Endothelial cell of umbilical vein (primary cell): ENCODE measurements at regions not wholly inside any gene's neighbourhood (a gene's known extent, or its start where the extent isn't known, plus 50 kb on each side); places are given as distances from the start of the nearest gene placed in this dataset.

Experiments
- BruUV-seq: library from RNA; stranded (reverse); fragments of 400-500 nt; replicated peaks from 2 replicates; lab custom pipeline; 2021; lab: Mats Ljungman, UMichigan
- CTCF ChIA-PET: fragments of 300-600, 350-600 bp; sonication (Branson Sonifier 250); formaldehyde crosslinking; loops from one replicate; lab custom pipeline; 2021; ENCODE audit warnings: antibody characterized with exemption, inconsistent platforms; lab: Charles Lee
- POLR2A ChIA-PET: fragments of 300-600, 350-600 bp; sonication (Branson Sonifier 250); formaldehyde crosslinking; loops from one replicate; lab custom pipeline; 2021; ENCODE audit warnings: antibody characterized with exemption, inconsistent platforms; lab: Charles Lee
- DNase-seq: peaks from one replicate; pipeline ENCODE4 v3.0.0-alpha.2; 2011; ENCODE audit warnings: low read depth, low spot score
- FAIRE-seq: peaks from 2 replicates; lab custom pipeline; 2011; peaks lifted over from hg19 to GRCh38; lab: Jason Lieb, UNC
- H2AFZ ChIP-seq: 2 replicates; pipeline ENCODE4 v1.6.0; 2012; ENCODE audit warnings: low read depth, low read length, control low read depth, inconsistent platforms
- H3K27ac ChIP-seq: 2 replicates; pipeline ENCODE4 v1.5.1; 2011; ENCODE audit warnings: low read depth, mild to moderate bottlenecking, control low read depth, low read length, moderate library complexity; ENCODE audit not compliant: insufficient read depth
- H3K27me3 ChIP-seq, 2 experiments: 2 replicates each; pipeline versions ENCODE4 v1.6.0 to v1.6.1; 2011; ENCODE audit warnings: low read length in 2 of 2, mixed read lengths in 1 of 2; ENCODE audit not compliant: control insufficient read depth in 2 of 2, insufficient read depth in 2 of 2
- H3K36me3 ChIP-seq, 2 experiments: 2 replicates in 1 of 2; 3 replicates in 1 of 2; pipeline ENCODE4 v1.5.1; 2011; ENCODE audit warnings: low read length in 2 of 2, mild to moderate bottlenecking in 1 of 2, moderate library complexity in 1 of 2; ENCODE audit not compliant: control insufficient read depth in 2 of 2, insufficient read depth in 2 of 2; ENCODE audit errors: extremely low read depth in 1 of 2
- H3K4me1 ChIP-seq: 3 replicates; pipeline ENCODE4 v1.5.1; 2011; ENCODE audit warnings: mild to moderate bottlenecking, low read length; ENCODE audit not compliant: control insufficient read depth, insufficient read depth; ENCODE audit errors: extremely low read depth
- H3K4me2 ChIP-seq: 2 replicates; pipeline ENCODE4 v1.6.1; 2011; ENCODE audit warnings: low read length, control low read depth, mixed read lengths; ENCODE audit not compliant: insufficient read depth
- H3K4me3 ChIP-seq, 3 experiments: fragments of 200-600 bp in 1 of 3; sonication (generic), shearing (Covaris generic) in 1 of 3; replicated peaks in 1 of 3; 2 replicates each; pipeline ENCODE4 v1.5.1; 2011 to 2016; ENCODE audit warnings: control low read depth in 3 of 3, low read length in 3 of 3, mild to moderate bottlenecking in 2 of 3, inconsistent platforms in 1 of 3, low read depth in 1 of 3, moderate library complexity in 1 of 3; ENCODE audit not compliant: insufficient read depth in 1 of 3
- H3K79me2 ChIP-seq: 2 replicates; pipeline ENCODE4 v1.6.0; 2012; ENCODE audit warnings: low read length, inconsistent platforms; ENCODE audit not compliant: control insufficient read depth, insufficient read depth
- H3K9ac ChIP-seq: replicated peaks from 2 replicates; pipeline ENCODE3; 2011; ENCODE audit warnings: low read length, control low read depth; ENCODE audit not compliant: insufficient read depth; ENCODE audit errors: extremely low read depth
- H3K9me1 ChIP-seq: replicated peaks from 3 replicates; pipeline ENCODE4 v1.6.0; 2011; ENCODE audit warnings: mild to moderate bottlenecking, low read length; ENCODE audit not compliant: control insufficient read depth, insufficient read depth; ENCODE audit errors: extremely low read depth
- H3K9me3 ChIP-seq: replicated peaks from 2 replicates; pipeline ENCODE4 v1.5.1; 2012; ENCODE audit warnings: low read length, inconsistent platforms; ENCODE audit not compliant: control insufficient read depth, insufficient read depth
- H4K20me1 ChIP-seq: replicated peaks from 2 replicates; pipeline ENCODE3; 2011; ENCODE audit warnings: mild to moderate bottlenecking, low read length; ENCODE audit not compliant: control insufficient read depth, insufficient read depth; ENCODE audit errors: extremely low read depth
- EZH2 ChIP-seq: IDR thresholded peaks from 2 replicates; pipeline ENCODE4 v1.6.1; 2012; ENCODE audit warnings: borderline replicate concordance, low read depth, mild to moderate bottlenecking, moderate library complexity, low read length, inconsistent platforms; ENCODE audit not compliant: severe bottlenecking
- FOS ChIP-seq: IDR thresholded peaks from 2 replicates; pipeline ENCODE4 v1.6.1; 2011; ENCODE audit warnings: mild to moderate bottlenecking, low read length, moderate library complexity, borderline replicate concordance; ENCODE audit not compliant: insufficient read depth
- GATA2 ChIP-seq: IDR thresholded peaks from 2 replicates; pipeline ENCODE4 v1.7.0; 2011; ENCODE audit warnings: low read depth, mild to moderate bottlenecking, moderate library complexity, mixed read lengths, low read length; ENCODE audit not compliant: insufficient read length, insufficient read depth
- JUN ChIP-seq: IDR thresholded peaks from 2 replicates; pipeline ENCODE4 v1.6.1; 2011; ENCODE audit warnings: borderline replicate concordance, low read depth; ENCODE audit not compliant: insufficient read length, insufficient read depth
- MYC ChIP-seq: IDR thresholded peaks from one replicate; pipeline ENCODE4 v1.6.1; 2011; ENCODE audit warnings: mild to moderate bottlenecking, low read depth, low read length
- POLR2A ChIP-seq: IDR thresholded peaks from 2 replicates; pipeline ENCODE4 v1.6.1; 2012; ENCODE audit warnings: low read depth, mild to moderate bottlenecking, control low read depth, low read length
- POLR2AphosphoS5 ChIP-seq: IDR thresholded peaks from 2 replicates; pipeline ENCODE4 v1.6.1; 2012; ENCODE audit warnings: low read depth, mild to moderate bottlenecking, control low read depth, low read length, moderate library complexity; ENCODE audit not compliant: insufficient read depth
- dilution Hi-C: fragments of 300-500 bp; cut with MboI; formaldehyde crosslinking; loops from one replicate; pipeline ENCODE4 v1.15.0; 2019; ENCODE audit warnings: low sequenced_read_pairs; ENCODE audit not compliant: extremely low pct_ligation_motif_present
- intact Hi-C: fragments of 100-400 bp; cut with micrococcal nuclease; formaldehyde crosslinking; loops from one replicate; pipeline ENCODE4 v1.10.0; 2022
- TF ChIP-seq, protein P1 (sequence below), 2 donors: IDR thresholded peaks; 1 replicate in 1 of 2; 2 replicates in 1 of 2; pipeline ENCODE4 v1.5.1; 2011; ENCODE audit warnings: low read length in 2 of 2, mild to moderate bottlenecking in 2 of 2, moderate library complexity in 2 of 2, control low read depth in 1 of 2, inconsistent platforms in 1 of 2, low read depth in 1 of 2; ENCODE audit not compliant: insufficient read depth in 1 of 2; ENCODE audit errors: extremely low read depth in 1 of 2
- TF ChIP-seq, protein P2 (sequence below): IDR thresholded peaks from 2 replicates; pipeline ENCODE4 v1.6.1; 2011; ENCODE audit not compliant: insufficient read depth, insufficient read length

DNA sequence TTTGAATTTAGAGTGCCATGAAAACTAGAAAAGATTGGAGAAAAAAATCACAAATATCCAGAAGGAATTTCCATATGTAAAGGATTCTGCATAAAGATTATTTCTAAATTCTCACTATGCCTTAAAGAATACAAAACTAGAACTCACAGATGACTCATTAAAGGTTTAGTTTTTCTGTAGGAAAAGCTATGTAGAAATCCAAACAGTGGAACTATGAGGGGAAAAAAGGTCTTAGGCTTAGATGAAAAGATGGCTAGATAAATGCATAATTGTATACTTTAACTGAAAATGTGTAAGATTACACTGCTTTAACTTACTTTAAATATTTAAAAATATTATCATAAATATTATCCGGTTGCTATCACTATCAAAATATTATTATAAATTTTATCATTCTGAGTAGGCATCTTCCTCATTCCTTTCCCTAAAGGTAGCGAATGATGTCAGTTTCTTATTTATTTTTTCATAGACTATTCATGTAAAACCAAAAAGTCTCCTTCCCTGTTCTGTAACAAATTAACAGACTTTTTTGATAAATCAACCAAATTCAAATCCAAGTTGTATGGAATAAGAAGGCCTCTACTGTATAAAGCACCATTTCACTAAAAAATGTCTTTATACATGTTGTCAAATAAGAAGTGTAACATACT lies 69.1 kb upstream of the COMTD1 start:
- no peaks in the 10 kb centered on the region for H3K79me2 ChIP-seq
- POLR2A ChIA-PET = no interaction called here
- no peak for FAIRE-seq
- H4K20me1 ChIP-seq = no peaks in the 10 kb centered on the region
- intact Hi-C loops (no loop called here), dilution Hi-C loops (no loop called here)
- no peaks in the 10 kb centered on the region for H3K9me3 ChIP-seq
- TF ChIP-seq, protein P1, sequence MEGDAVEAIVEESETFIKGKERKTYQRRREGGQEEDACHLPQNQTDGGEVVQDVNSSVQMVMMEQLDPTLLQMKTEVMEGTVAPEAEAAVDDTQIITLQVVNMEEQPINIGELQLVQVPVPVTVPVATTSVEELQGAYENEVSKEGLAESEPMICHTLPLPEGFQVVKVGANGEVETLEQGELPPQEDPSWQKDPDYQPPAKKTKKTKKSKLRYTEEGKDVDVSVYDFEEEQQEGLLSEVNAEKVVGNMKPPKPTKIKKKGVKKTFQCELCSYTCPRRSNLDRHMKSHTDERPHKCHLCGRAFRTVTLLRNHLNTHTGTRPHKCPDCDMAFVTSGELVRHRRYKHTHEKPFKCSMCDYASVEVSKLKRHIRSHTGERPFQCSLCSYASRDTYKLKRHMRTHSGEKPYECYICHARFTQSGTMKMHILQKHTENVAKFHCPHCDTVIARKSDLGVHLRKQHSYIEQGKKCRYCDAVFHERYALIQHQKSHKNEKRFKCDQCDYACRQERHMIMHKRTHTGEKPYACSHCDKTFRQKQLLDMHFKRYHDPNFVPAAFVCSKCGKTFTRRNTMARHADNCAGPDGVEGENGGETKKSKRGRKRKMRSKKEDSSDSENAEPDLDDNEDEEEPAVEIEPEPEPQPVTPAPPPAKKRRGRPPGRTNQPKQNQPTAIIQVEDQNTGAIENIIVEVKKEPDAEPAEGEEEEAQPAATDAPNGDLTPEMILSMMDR (IDR thresholded peaks at IDR 0.05; ENCODE audit: extremely low read depth in 1 of 2, insufficient read depth in 1 of 2, low read depth in 1 of 2, low read length in 2 of 2) = no peak
- no peak for TF ChIP-seq MYC
- TF ChIP-seq POLR2AphosphoS5 = no peak
- no peak for TF ChIP-seq FOS
- TF ChIP-seq, protein P2, sequence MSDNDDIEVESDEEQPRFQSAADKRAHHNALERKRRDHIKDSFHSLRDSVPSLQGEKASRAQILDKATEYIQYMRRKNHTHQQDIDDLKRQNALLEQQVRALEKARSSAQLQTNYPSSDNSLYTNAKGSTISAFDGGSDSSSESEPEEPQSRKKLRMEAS = no peak
- no peak for TF ChIP-seq JUN
- no peak for TF ChIP-seq EZH2
- no peak for TF ChIP-seq GATA2
- TF ChIP-seq POLR2A = no peak
- H3K27ac ChIP-seq = no peak overlapping the region
- H3K4me3 ChIP-seq = no peak overlapping the region
- H3K9me1 ChIP-seq = no peaks in the 10 kb centered on the region
- H3K9ac ChIP-seq = no peak overlapping the region
- H3K4me2 ChIP-seq = no peak overlapping the region
- CTCF ChIA-PET = no interaction called here
- DNase-seq = no peak
- BruUV-seq = no TSS peak
- no peaks in the 10 kb centered on the region for H3K4me1 ChIP-seq
- H2AFZ ChIP-seq = no peak overlapping the region
- H3K27me3 ChIP-seq = no peaks in the 10 kb centered on the region
- no peaks in the 10 kb centered on the region for H3K36me3 ChIP-seq
